NCI-H748 (cell line): ENCODE measurements at regions not wholly inside any gene's neighbourhood (a gene's known extent, or its start where the extent isn't known, plus 50 kb on each side); places are given as distances from the start of the nearest gene placed in this dataset.
"Not testable (repeated sequence)": the region's sequence is repeated elsewhere in the genome, so short reads cannot be mapped to it uniquely, and the experiment has no call there.

Experiments used
- DNase-seq: peaks from one replicate; lab custom pipeline; 2025; ENCODE audit not compliant: unreplicated experiment; lab: John Stamatoyannopoulos, UW

GRCh38 chr14:55884819-55885218, 233.4 kb upstream of the PELI2 start:
- DNase-seq, result no peak

DNA sequence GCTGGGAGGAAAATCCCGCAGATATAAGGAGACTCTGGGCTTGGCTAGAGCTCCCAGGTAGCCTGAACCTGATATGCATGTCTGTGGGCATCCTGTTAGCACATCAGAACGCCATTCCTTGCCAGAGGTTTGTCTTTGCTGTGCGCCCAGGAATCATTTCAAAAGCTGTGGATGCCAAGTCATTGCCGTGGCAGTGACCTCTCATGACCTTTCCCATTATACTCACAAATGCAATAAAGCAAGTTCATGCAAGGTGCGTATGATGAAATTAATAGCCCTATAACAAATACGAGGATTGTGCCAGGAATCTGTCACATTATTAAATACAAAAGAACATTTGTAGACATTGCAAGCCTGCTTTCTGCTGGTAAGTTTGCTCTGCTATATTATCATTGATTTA, 229.1 kb upstream of the PELI2 start:
- DNase-seq, result peak; percentile 51

GRCh38 chr14:55891692-55892091, 226.5 kb upstream of the PELI2 start:
- DNase-seq, result no peak

DNA sequence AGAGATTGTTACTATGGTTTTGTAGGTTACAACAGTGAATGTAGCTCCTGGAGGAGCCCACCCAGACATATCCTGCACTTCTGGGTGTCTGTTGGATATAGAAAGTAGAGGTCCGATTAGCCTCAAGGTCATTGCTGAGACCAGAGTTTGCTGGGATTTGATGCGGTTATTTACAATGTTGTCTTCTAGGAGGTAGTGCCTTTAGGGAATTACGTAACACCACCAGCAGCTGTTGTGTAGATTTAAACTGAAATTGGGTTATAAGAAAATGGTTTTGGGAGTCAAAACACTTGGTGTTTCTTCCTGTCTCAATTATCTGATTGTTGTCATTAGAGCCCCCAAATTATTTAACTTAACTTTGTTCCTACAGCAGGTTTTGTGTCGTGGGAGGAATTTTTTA, 225.3 kb upstream of the PELI2 start:
- no peak for DNase-seq

DNA sequence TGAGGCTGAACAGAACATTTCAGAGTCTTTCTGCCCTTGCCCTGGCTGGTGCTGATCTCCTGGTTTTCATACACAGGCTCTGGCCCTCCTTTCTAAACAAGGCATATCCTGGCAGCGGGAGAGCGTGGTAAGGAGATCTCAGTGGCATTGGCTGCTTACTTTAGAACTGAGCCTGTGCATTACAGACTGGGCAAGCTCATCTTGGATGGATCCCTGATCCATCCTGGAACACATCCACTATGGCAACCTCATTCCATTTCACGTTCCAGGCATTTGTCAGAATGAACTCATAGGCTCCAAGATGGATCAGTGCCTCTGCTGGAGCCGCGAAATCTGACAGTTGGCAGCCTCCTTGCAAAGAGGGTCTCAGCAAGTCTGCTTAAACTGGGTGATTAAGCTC, 224.5 kb upstream of the PELI2 start:
- DNase-seq, result no peak

- DNase-seq, result peak; percentile 22
These were observed 221.2 kb upstream of the PELI2 start for GRCh38 chr14:55897031-55897430.

- no peak for DNase-seq
These were observed 219.3 kb upstream of the PELI2 start for GRCh38 chr14:55898938-55899337.

DNA sequence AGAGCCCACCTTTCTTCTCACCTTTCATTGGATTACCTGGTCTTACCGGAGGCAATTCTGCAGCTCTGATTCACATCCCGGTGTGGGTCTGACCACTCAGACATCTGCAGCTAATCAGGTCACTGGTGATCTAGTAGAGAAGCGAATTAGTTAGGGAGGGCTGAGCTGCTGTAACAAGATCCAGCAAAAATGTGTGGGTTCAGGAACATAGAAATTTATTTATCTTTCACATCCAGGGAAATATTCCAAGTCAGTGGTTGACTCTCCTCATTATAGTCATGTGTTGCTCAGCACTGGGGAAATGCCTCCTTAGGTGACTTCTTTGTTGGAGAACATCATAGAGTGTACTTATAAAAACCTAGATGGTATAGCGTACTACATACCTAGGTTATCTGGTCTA, 218.7 kb upstream of the PELI2 start:
- no peak for DNase-seq

DNA sequence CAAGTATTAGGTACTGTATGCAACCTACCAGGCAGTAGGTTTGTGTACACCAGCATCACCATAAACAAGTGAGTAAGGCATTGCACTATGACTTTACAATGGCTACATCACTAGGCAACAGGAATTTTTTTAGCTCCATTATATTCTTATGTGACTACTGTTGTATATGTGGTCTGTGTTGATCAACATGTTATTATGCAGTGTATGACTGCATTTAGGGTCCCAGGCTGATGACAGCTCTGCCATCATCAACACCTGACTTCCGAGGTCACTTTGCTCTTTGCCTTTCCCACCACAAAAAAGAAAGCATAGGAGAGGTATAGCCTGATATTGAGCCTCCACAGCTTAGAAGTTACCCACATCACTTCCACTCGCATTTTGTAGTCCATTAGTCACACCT, 217.5 kb upstream of the PELI2 start:
- DNase-seq, result no peak

DNA sequence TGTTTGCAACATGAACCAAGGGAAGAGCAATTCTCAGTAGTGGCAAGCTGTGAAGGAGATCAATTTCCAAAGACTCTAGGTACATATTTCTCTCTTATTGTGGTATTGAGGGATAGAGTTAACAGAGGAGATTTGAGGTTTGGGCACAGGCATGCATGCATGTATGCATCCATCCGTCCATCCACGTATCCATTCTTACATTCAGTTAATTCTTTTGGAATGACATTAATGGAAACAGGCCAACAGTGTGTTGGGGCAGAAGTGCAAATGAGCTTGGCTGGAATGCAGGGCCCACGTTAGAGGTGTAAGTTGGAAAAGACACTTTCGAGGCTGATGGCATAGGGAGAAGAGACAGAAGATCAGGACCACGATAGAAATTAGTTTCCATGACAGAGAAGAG, 216.9 kb upstream of the PELI2 start:
- DNase-seq, result no peak

DNA sequence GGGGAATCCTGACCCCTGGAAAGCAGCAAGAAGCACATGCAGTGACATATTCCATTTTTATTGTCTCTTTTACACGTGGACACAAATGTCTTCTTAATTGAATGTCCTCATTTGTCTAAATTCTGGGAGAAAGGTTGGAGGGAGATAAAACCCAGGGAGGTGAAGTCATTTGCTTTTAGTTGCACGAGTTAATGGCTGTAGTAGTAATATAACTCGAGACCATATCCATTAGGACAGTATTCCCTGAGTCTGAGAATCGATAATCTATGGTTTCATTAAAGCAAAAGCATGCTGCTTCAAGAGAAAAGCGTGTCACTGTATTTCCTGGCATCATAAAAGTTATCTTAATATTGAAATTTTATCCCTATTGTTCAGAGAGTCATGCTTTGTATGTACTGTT, 216.0 kb upstream of the PELI2 start:
- DNase-seq, result no peak

- no peak for DNase-seq
These were observed 214.1 kb upstream of the PELI2 start for GRCh38 chr14:55904086-55904485.

DNA sequence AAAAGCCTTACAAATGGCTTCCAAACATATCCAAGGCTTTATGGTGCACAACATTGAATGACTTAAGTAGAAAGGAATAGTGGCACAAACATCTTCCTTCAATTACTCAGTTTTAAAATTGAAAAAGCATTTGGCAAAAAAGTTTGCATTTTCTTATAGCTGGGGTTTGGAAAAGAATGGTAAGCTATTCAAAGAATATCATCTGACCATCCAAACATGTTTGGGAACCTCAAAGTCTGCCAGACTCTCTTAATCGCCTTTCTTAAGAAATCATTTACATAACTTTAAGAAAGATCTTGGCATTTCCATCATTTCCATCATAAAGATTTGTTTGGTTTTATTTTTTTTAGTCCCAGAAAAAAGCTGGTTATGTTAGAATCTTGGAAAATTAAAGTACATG, 210.1 kb upstream of the PELI2 start:
- no peak for DNase-seq

GRCh38 chr14:55909879-55910278, 208.3 kb upstream of the PELI2 start:
- DNase-seq, result no peak

GRCh38 chr14:55910601-55911243, 207.5 kb upstream of the PELI2 start:
- peak; percentile 6 for DNase-seq

DNA sequence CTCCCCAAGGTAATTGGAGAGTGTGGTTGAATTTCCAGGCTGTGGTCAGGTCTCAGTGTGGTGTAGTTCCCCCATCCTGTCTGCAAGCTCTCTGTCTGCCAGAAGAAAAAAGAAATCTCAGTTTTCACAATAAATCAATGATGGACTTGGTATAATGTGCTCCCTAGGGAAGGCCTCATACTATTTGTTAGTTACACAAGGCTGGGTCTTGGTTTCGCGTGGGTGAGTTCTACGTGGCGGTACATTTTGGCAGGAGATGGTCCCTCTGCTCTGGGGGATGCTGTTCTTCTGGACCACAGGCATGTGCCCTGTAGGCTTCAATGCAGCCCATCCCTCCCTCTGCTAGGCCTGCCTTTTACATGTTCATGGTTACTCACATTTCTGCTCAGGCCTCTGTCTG, 206.4 kb upstream of the PELI2 start:
- no peak for DNase-seq

- DNase-seq, result no peak
These were observed 205.9 kb upstream of the PELI2 start for GRCh38 chr14:55912344-55912743.

DNA sequence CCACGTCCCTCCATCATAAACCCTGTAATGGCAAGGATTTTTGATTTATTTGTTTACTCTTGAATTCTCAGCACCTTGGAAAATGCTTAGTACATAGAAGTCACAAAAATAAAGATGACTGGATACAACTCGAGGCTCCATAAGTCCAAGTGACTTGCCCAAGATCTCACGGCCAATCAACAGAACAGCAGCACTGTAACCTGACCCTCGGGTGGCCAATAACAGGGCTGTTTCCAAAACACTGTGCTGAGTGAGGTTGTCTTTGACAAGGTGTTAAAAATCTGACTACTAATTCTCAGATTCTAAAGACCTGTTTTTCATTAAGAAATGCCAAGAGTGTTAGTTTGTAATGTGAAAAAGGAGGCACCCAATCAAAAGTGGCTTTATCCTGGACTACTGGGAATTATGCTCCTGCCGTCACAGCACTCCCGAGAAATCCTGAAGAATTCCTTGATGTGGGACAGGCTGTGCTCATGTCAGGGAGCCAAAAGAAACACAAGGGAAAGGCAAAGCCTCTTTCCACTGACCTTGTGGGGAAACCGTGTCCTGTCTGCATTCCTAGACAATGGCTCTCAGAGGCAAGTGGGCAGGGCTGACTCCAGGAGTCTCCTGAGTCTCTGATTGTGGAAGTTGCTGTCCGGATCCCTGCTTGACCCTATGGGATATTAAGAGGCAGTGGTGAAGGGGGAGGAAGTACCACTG, 204.7 kb upstream of the PELI2 start:
- no peak for DNase-seq

DNA sequence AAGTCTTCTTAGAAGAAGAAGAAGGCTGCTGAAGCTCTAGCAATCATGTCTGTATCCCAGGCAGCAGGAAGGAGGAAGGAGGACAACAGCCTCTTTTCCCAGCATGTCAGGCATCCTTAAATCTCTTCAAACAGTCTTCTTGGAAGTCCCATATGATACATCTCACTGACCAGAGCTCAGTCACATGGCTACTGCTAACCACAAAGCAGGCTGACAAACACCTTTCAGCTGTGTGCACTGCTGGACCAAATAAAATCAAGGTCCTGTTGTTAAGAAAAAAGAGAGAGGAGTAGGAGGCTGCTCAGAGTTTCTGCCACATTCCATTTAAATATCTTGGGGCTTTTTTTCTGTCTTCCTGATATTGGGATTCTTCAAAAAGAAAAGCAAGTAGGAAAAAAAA, 203.4 kb upstream of the PELI2 start:
- DNase-seq, result no peak

- DNase-seq, result peak; percentile 19
These were observed 202.8 kb upstream of the PELI2 start for GRCh38 chr14:55915456-55915855.

GRCh38 chr14:55919800-55920199, 198.4 kb upstream of the PELI2 start:
- not testable (repeated sequence) for DNase-seq

DNA sequence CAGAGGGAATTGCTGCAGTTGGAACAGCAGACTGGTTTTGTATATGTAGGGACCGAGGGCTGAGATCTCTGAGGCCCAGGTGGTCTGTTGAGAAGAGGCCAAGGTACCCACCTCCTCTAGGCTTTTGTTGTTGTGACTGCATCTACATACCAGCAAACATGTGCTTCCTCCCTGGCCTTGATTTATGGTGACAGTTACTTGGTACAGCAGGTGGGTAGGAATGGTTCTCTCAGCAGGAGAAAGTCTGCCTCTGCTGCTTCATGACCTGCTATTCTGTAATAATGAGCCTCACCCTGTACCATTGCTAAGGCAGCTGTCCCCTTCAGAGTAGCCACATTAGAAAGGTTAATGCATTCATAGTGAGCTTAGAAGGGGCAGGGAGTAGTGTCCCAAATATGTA, 196.7 kb upstream of the PELI2 start:
- peak; percentile 47 for DNase-seq

GRCh38 chr14:55926007-55926406, 192.2 kb upstream of the PELI2 start:
- peak; percentile 96 for DNase-seq
